NAMALWA (cell line): ENCODE measurements at regions not wholly inside any gene's neighbourhood (a gene's known extent, or its start where the extent isn't known, plus 50 kb on each side); places are given as distances from the start of the nearest gene placed in this dataset.

ENCODE experiments used
- DNase-seq: peaks from one replicate; pipeline ENCODE4 v3.0.0-alpha.2; 2015; ENCODE audit warnings: low spot score

DNA sequence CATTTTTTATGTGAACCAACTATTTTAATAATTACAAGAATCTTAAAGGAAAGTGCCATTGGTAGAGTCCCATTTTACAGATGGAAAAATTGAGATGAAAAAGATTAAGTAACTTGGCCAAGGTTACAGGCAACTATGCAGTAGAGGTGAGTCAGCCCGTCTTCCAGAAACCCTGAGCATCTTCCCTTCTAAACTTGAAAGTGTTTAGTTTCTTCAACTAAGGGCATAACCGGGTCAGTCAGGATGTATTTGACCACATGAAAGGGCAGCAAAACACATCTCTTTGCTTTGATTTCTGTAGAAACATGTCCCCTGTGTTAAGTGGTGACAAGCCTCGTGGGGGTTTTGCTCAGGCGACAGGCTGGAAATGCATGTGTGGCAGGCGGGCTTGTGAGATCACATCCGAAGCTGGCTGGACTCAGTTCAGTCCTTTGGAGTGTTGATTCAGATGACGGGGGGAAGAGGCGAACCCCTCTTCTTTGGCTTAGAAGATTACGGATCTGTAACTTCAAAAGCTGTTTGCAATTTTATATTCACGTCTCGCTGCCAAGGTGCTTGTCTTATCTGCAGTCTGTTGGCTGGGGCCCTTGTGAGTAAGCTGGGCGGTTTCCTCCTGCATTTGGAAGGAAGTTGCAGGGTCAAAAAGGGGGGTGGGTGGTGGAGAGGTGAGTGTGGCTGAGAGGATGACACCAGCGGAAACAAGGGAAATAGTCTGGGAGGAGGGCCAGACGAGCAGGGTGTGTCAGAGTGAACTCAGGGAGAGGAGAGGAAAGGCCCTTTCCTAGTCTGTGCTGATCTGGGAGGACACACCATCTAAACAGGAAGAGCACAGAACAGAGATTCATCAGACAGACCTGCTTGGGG, 78.9 kb upstream of the RPS23 start:
- no peak for DNase-seq

- no peak for DNase-seq
Measured at GRCh38 chr5:82356021-82356420, 77.9 kb upstream of the RPS23 start.

DNA sequence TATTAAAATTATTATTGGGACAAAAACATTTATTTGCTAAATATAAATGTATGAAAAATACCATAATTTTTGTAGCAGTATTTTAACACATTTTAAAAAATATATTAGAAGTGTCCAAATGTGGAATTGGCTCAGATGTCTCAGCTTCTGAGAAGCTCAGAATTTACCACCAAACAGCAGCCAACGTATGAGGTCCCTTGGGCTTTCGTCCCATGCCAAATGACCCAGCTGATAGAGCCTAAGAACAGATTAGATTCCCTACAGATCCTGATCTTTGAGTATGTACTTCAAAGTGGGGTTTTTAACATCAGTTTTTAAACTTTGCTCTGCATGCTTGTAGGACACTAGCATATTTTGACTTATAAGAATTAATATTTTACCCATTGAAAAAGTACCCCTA, 77.3 kb upstream of the RPS23 start:
- DNase-seq, result no peak

- no peak for DNase-seq
Measured at GRCh38 chr5:82355053-82355452, 76.9 kb upstream of the RPS23 start.

- no peak for DNase-seq
Measured at GRCh38 chr5:82354543-82354942, 76.4 kb upstream of the RPS23 start.

DNA sequence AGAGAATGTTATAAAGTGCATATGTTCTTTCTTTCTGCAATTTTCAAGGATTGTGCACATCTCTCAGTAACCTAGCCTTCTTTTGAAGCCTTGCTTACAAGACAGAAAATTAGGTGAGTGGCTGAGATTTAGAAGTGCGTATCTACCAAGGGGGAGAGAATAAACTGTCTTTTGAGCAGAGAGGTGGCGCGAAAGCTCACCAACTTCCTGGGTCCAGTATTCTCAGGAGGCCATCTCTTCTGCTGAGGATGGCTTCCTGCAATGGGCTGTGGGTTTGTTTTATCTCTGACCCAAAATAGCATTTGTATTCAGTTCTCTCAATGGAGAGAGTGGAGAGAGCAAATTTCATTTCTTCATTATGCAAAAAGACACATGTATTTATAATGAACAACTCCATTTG, 75.4 kb upstream of the RPS23 start:
- no peak for DNase-seq

DNA sequence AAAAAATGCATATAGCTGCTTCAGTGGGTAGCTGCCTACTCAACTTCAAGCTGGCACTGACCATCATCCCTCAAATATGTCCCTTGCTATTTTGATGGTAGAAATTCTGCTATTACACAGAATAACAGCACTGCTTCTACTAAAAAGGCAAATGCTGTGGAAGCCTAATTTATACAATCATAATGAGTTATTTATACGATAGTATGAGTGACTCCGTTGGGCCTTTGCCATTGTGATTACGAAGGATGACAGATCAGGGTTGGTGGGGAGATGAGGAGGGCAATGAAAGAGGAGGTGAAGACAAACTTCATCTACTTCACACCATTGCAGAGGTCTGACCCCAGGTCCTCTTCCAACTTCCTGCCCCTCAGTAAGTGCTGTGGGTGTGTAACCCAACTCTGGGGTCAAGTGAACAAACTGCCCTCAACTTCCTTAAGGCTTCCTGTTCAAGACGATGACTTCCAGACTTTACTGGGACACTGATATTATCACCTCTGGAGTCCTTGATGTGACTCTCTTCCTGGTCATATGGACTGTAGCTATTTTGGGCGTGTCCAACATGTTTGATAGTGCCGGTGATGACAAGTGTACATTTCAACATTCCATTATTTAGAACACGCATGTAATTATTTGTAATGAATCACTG, 74.1 kb upstream of the RPS23 start:
- peak; percentile 6 for DNase-seq

- peak; percentile 72 for DNase-seq
Measured at GRCh38 chr5:82351754-82352145, 73.6 kb upstream of the RPS23 start.

- DNase-seq, result no peak
Measured at GRCh38 chr5:82351297-82351696, 73.1 kb upstream of the RPS23 start.

DNA sequence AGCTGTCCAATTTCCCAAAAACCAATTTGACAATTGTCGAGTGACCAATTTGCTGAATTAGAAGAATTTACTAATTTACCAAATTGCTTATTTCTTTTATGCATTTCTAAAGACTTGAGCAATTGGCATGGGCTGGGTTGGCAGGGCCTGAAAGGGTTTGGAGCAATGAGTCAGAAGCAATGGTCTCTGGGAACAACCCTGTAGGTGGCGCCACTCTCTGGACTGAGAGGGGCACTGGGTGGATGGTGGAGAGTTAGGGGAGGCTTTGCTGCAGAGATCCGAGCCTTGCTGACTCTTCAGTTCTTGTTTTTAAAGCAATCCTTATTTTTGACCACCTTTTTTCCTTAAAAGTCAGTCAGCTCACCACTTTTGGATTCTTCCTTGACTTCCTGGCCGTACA, 71.5 kb upstream of the RPS23 start:
- DNase-seq, result peak; percentile 51

GRCh38 chr5:82348784-82349425, 70.8 kb upstream of the RPS23 start:
- DNase-seq, result no peak

- no peak for DNase-seq
Measured at GRCh38 chr5:82347201-82347865, 69.2 kb upstream of the RPS23 start.

GRCh38 chr5:82346399-82347165, 68.4 kb upstream of the RPS23 start:
- DNase-seq, result no peak

GRCh38 chr5:82345108-82345507, 67.0 kb upstream of the RPS23 start:
- DNase-seq, result no peak

- DNase-seq, result no peak
Measured at GRCh38 chr5:82341325-82341724, 63.2 kb upstream of the RPS23 start.

DNA sequence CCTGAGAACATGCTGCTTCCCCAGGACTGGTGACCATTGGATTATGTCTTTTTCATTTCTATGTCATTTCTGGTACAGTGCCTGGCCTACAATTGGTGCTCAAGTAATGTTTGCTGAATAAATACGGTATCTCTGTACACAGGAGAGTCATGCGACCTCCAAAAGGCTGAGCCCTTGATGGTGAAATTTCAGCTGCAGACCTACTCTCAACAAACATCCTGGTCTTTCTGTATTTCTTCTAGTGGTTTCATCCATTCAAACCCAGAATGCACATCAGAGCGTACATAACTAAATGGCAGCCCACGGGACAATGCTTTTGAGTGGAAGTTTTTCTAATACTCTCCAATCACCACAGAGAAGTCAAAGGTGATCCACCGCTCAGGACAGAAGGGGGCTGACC, 62.6 kb upstream of the RPS23 start:
- DNase-seq, result no peak

GRCh38 chr5:82339792-82340191, 61.6 kb upstream of the RPS23 start:
- no peak for DNase-seq

DNA sequence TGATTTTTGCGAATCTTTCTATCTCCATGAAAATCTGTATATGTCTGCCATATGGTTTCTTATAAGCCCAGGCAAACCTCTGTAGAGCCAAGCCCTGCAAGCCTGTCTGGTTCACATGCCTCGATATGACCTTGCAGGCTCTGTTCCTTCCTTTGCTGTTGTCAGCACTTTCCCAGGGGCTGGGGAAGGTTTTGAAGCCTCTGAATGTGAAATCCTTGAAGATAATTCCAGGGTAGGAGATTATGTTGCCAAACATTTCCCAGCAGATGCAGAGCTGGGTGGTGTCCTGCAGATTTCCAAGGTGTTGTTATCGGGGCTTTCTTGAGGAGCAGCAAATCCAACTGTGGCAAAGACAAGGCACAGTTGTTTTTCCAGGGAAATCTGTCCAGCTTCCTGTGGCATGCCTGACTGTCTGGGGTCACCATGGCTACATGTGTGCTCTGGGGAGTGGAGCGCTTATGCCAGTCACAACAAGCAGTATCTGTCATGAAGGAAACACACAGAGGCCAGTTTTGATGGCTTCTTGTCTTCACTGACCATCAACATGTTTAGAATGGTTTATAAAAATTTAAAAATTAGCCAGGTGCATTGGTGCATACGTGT, 60.7 kb upstream of the RPS23 start:
- no peak for DNase-seq

GRCh38 chr5:82336959-82337351, 58.8 kb upstream of the RPS23 start:
- no peak for DNase-seq

GRCh38 chr5:82336226-82336958, 58.2 kb upstream of the RPS23 start:
- no peak for DNase-seq

GRCh38 chr5:82335806-82336205, 57.7 kb upstream of the RPS23 start:
- DNase-seq, result no peak
